DMS 273 treated with DMSO at 0.1 percent for 48 hours (cell line): ENCODE measurements at regions not wholly inside any gene's neighbourhood (a gene's known extent, or its start where the extent isn't known, plus 50 kb on each side); places are given as distances from the start of the nearest gene placed in this dataset.

Experiments
- DNase-seq: peaks from one replicate; lab custom pipeline; 2025; lab: John Stamatoyannopoulos, UW

DNA sequence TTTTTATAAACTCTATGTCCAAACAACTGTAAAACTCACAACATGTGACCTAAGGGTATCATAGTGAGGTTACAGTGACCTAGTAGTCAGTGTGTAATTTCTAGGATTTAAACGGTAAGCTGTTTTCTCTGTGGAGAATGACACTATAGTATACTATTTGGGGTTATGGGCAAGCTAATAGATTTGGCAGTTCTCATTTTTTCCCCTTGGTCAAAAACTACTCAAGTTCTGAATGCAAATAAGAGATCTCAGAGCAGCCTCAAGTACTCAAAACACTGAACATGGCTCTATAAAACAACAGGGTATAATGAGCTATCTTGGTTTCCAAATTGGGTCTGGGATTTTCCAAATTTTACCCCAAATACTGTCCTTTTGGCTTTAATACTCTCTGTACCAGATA, 88.5 kb upstream of the HMCN1 start:
- no peak for DNase-seq

DNA sequence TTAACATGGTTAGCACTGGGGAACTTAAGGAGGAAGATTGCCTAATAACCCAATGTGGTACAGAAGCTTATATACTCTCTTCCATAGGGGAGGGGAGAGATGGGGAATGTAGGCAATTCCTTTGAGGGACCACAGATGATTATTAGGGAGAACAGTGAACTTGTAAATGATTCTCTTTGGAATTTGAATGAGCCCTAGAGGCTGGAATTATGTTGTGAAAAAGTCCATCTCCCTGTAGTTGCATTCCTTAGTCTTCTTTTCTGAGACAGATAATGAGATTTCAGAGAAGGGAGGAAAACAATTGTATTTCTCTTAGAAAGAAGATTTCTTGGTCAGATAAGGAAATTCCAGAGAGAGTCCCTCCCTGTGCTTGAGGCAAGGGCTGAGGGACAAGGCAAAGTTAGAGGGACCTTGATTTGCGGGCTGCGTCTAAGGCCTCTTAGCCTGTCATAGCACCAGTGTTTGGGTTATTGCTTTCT, 89.0 kb upstream of the HMCN1 start:
- no peak for DNase-seq

DNA sequence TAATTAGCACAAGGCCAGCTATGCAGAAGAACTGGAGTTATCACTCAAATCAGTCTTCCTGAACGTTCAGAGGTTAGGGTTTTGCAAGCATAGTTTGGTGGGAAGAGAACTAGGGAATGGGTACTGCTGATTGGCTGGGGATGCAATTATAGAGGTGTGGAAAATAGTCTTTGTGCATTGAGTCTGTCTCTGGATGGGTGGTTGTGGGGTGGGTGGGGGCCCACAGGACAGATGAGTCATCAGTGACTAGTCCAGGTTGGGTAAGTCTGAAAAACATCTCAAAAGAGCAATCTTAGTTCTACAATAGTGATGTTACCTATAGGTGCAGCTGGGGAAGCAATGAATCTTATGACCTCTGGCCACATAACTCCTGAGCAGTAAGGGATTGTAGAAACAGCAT, 89.7 kb upstream of the HMCN1 start:
- no peak for DNase-seq

DNA sequence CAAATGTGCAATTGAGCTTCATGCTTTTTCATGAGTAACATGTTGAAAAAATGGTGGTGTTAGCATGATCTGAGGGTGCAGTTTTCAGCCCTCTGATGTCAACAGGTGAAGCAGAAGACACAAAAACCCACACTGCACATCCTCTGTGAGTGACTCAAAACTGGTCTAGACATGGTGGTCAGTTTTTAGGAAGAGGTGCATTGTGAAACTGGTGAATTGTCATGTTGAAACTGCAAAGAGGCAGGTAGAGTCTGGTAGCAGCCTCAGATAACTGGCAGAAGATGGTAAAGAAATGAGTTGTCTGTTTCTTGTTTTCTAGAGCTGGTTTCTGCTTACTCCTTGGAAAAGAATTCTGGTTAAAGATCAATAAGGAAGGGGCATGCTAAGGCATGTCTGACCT, 97.3 kb upstream of the HMCN1 start:
- no peak for DNase-seq

DNA sequence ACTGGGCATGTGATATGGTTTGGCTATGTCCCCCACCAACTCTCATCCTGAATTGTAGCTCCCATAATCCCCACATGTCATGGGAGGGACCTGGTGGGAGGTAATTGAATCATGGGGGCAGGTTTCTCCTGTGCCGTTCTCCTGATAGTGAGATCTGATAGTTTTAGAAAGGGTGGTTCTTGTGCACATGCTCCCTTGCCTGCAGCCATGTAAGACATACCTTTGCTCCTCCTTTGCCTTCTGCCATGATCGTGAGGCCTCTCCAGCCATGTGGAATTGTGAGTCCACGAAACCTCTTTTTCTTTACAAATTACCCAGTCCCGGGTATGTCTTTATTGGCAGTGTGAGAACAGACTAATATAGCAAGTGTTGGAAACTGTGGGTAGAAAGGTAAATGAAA, 99.5 kb upstream of the HMCN1 start:
- no peak for DNase-seq

DNA sequence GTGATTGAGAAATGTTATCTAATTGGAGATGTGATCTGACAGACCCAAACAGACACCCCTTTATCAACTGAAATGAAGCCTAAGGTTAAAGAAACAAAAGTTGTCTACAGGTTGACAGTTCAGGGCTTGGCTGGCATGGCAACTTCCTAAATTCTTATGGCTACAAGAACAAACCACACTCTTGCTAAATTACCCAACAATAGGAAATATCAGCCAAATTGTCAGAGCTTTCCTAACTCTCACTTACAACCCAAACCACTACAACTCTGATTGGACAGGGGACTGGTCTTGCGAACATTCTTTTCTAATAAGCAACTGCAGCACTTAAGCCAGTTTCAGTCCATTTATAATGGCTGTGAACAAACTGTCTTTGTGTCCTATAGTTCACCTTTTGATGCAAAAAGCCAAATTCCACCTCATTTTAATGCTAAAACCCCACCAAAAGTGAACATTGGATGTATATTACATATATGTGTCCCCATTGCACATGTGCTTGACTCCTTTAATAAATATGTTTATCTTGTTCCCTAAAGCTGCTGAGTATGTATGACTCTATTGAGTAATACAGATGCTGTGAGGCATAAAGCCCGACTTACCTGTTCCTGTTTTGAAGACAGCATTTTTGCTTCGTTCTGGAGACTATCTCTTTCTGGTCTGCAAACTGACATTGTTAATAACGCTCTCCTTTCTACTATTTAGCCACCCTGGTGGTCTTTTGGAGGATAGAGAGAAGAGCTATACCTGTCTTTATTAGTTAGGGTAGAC, 101.3 kb upstream of the HMCN1 start:
- no peak for DNase-seq

DNA sequence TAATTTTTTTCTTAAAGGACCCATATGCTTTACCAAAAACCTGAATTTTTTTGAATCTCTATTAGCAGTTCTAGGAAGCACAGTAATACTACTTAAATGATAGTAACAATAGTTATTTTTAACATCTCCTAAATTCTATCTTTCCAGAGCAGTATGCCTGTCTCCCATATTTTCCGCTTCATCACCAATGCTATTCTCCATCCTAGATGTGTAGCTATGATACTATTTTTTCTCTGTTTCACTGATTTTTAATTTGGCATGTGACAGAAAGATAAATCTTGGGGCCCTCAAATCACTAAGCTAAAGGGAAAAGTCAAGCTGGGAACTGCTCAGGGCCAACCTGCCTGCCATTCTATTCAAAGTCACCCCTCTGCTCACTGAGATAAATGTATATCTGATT, 102.3 kb upstream of the HMCN1 start:
- no peak for DNase-seq

DNA sequence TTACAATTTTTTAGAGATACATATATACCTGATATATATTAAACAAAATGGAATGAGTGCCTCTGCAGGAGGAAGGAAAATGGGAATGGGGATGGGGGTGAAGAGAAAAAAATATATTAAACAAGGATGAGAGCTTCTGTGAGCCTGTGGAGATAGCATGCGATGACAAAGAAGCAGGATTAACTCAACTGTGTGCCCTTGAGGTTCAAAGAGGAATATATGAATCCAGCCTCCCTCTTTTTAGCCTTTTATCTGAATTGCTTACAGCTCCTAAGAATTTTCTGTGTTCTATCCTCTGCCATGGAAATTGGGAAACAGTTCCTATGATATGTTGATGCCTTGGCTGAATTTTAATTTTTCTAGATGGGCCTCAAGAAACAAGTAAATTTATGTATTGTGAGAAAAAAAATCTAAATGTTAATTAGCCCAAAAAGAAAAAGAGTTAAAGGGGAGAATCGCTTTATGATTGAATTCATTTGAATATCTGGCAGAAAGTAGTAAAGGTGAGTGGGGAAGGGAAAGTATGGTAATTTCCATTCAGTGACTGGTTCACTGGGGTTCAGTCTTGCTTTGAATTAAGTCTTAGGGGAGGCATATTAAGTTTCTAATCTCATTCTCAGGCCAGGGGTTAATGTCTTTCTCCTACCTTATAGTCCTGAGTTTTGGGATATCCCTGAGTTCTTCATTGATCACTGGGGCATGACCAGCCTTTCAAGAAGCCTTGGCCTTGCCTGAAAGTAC, 106.3 kb upstream of the HMCN1 start:
- DNase-seq, result no peak

DNA sequence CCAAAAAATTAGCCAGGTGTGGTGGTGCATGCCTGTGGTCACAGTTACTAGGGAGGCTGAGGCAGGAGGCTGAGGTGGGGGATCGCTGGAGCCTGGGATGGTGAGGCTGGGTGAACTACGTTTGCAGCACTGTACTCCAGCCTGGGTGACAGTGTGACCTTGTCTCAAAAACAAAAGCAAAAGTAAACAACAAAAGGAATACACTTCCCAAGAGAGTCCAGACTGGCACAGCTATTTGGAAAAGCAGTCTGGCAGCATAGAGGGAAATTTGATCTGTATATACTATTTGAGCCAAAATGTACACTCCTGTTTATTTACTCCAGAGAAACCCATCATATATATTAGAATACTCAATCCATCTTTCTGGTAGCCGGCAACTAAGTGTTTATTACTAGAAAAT, 107.0 kb upstream of the HMCN1 start:
- no peak for DNase-seq

DNA sequence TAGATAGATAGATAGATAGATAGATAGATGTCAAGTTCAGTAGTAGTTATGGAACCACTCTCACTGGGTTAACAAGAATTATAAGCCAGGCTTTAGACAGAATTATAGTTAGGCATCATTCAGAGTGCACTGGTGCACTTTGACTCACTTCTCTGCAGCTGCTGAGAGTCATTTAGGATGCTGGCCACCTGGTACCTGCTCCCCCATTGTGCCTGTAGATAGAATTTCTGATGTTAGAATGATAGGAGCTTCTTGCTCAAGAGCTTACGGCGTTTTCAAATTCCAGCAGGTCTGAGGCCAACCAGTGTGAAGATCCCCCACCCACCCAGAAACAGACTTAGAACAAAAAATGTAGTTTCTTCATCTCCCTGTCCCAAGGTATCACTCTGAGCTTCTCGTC, 107.8 kb upstream of the HMCN1 start:
- DNase-seq, result no peak

DNA sequence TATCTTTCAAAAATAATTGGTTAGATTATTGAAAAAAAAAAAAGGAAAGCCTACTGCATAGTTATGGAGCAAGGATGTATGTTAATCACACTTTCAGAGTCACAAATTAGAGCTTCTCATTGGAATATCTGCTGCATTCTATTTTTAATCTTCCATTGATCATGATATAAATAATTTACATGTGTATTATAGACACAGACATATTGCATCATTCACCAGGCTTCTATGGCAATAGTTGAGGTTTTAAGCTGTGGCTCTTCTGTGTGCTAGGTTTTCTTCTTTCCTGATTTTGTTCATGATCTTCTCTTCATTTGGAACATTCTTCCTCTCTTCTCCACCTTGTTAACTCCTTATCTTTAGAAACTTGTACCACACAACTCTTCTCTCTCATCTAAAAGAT, 123.2 kb upstream of the HMCN1 start:
- DNase-seq, result no peak

DNA sequence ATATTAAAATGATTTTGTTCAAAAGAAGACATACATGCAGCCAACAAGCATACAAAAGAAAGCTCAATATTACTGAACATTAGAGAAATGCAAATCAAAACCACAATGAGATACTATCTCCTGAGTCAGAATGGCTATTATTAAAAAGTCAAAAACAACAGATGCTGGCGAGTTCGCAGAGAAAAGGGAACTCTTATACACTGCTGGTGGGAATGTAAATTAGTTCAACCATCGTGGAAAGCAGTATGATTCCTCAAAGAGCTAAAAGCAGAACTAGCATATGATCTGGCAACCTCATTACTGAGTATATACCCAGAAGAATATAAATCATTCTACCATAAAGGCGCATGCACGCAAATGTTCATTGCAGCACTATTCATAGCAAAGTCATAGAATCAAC, 126.0 kb upstream of the HMCN1 start:
- DNase-seq, result peak; percentile 11

DNA sequence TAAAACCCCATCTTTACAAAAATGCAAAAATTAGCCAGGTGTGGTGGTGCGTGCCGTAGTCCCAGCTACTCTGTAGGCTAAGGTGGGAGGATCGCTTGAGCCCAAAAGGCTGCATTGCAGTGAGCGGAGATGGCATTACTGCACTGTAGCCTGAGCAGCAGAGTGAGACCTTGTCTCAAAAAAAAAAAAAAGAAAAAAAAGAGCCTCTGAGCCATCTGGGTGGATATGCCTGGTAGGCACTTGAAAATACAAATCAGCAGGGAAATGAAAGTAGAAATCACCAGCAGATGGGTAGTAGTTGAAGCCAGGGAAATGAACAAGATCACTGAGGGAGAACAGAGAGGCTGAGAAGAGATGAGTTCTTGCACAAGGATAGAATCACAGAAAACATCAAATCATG, 131.0 kb upstream of the HMCN1 start:
- DNase-seq, result no peak

DNA sequence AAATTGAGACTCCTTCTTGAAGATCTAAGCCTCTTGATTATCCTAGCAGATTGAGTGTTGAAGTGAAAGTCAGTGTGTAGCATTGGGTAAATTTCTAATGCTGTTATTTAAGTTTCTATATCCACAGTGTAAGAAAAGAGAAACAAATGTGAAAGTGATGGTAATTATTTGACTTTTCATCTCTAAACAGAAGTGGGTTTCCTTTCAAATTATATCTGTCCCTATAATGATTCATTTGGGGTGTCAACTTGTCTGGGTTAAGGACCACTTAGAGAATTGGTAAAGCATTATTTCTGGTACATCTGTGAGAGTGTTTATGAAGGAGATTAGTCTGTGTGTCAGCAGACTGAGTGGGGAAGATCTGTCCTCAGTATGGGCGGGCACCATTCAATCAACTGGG, 133.0 kb upstream of the HMCN1 start:
- no peak for DNase-seq

DNA sequence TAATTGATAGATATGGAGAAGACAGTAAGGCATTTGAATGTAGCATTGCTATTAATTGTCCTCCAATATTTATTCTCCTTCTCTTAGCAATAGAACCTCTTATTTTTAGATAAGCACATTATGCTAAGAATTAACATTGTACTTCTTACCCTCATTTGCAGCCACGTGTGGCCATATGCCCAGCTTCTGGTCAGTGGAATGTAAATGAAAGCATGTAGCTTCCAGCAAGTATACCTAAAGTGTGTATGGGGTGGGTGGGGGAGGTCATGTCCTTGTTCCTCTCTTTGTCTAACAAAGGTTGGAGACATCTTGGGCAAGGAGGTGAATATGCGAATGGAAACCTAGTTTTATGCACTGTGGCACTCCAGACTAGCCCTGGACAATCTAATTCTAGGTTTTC, 133.6 kb upstream of the HMCN1 start:
- no peak for DNase-seq

DNA sequence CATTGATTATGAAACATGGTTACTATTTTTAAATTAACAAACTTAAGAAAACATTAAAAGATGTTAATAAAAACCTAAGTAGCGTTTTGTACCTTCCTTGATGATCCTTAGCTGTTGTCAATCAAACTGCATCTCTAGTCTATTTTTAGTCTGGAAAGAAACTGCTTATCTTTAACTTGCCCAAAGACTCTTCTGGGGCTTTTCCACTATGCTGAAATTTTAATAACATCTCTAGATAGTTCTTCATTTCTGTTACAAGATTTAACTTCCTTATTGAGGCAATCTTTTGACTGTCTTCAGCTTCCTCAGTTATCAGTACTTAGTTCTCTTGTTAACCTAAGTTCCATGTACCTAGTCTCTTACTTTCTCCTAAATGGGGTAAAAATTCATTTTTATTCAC, 135.9 kb upstream of the HMCN1 start:
- DNase-seq, result no peak

DNA sequence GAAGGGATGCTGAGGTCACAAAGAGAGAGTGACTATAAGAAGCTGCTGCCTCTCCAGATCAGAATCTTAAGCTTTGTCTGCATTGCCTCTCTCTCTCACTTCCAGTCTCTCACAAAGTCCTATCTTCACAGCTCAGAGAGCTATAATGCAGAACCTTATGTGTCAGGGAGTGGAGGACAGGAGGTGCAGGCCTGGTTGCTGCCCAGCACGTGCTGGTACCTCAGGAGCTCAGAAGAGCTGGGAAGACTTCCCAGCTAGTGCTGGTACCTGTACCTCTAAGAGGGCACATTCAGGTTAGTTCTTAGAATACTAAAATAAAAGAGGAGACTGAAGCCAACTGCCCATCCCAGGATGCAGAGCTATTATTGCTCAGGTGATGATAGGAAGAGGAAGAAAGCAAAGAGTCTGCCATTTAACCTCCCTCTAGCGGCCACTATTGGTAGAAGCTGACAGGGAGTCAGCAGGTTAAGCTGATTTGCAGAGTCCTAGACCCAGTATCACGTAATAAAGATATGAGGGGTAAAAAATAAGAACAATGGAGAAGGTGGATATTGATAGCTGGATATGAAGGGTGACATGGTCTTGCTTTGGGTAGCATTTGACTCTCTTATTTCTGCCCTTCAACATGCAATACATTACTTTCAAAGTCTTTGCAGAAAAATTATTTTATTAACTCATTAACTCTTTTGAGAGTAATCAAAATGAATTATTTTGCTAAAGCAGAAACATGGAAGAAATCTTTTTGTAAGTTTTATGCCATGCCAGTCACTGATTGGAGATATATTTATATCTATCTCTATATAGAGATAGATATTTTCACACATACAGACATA, 138.1 kb upstream of the HMCN1 start:
- peak; percentile 11 for DNase-seq

DNA sequence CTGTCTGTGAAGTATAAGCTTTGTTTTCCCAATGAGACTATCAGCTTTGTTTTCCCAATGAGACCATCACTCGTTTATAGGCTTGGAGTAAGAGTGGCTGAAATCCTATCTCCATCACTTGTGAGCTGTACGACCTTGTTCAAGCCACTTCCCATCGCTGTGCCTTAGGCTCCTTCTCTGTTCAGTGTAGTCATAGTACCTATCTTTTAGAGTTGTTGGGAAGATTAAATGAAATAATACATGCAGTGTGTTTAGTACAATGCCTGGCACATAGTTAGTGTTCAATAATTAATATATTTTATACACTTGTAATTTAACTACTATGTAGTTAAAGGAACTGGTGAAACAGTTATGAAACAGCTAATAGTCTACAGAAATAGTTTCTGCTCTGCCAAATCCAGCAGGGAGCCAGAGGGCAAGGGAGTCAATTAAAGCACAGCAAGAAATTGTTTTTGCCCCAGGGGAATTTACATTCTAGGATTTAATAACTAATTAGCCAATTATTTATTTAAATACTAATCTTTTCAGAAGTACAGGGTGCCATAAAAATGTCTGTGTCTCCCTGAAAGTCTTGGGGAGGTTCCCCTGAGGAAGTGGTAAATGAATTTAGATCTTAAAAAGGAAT, 139.3 kb upstream of the HMCN1 start:
- no peak for DNase-seq

DNA sequence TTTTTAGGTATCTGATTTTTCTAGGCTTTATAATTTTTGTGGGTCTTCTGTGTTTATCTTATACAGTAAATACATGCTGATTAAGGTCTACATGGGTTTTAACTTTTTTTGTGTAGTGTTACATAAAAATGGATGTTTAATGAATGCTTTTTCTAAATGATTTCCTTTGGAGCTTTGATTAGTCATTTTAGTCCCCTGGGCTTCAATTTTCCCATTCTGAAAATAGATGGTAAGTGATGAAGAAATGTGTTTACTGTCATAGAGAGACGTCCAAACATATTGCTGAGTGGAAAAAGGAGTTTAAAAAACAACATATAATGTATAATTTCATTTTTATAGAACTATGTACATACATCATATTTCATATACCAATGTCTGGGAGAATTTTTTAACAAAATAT, 140.9 kb upstream of the HMCN1 start:
- no peak for DNase-seq

DNA sequence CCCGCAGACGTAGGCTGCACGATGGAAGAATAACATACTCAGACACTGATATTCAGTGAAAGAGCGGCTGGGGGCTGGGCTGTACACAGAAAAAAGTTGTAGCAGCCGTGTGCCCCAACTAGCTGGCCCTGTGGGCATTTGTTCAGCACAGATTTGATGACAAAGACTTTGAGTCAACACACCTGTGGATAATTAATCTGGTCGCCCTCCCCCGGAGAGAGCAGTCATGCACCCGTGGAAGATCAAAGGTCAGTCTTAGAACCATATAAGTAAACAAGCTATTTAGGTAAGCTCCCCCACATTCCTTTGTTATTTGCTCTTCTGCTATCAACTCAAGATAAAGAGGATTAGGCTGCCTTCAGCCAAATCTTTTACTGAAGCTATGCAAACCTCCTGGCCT, 148.4 kb upstream of the HMCN1 start:
- DNase-seq, result no peak

DNA sequence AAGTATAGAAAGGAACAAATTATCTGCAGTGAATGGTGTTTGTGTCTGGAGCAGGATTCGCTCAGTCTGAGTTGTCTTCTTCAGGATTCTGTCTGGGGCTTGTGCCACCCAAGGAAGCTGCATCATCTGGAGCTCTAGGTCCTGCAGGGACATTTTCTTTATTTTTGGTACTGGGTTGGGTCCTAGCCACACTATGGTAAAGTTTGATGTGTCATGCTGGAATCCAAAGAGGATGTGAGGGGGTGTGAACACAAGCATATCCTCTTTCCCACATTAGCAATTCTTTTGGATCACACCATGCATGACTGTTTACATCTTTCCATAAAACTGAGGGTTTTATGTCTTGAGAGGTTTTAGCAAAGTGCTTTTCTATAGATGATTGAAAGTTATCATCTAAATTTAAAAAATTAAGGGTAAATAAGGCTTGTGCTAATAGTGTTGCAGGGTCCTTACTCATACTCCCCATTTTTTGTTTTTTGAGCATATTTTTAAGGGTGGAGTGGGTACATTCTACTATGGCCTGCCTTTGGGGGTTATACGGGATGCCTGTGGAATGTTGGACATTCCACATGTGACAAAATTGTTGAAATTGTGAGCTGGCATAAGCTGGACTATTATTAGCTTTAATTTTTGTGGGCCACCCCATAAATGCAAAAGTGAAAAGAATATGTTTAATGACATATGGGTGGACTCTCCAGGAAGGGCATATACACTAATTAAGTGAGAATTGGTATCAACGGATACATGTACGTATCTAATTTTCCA, 152.0 kb upstream of the HMCN1 start:
- no peak for DNase-seq

DNA sequence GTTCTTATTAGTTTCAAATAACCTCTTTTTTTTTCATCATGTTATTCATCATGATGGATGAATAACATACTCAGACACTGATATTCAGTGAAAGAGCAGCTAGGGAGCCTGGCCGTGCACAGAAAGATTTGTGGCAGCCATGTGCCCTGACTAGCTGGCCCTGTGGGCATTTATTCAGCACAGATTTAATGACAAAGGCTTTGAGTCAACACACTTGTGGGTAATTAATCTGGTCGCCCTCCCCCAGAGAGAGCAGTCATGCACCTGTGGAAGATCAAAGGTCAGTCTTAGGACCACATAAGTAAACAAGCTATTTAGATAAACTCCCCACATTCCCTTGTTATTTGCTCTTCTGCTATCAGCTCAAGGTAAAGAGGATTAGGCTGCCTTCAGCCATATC, 153.2 kb upstream of the HMCN1 start:
- no peak for DNase-seq
